NOMO-1 treated with DMSO at 0.1 percent for 48 hours (cell line): ENCODE measurements at regions not wholly inside any gene's neighbourhood (a gene's known extent, or its start where the extent isn't known, plus 50 kb on each side); places are given as distances from the start of the nearest gene placed in this dataset.
"Not testable (repeated sequence)": the region's sequence is repeated elsewhere in the genome, so short reads cannot be mapped to it uniquely, and the experiment has no call there.

Experiments used
- DNase-seq: peaks from one replicate; lab custom pipeline; 2025; ENCODE audit not compliant: unreplicated experiment; lab: John Stamatoyannopoulos, UW

- DNase-seq: no peak
Measured at GRCh38 chr18:45339810-45340550, 275.3 kb upstream of the SLC14A2 start.

GRCh38 chr18:45340884-45341283, 274.4 kb upstream of the SLC14A2 start:
- DNase-seq: no peak

DNA sequence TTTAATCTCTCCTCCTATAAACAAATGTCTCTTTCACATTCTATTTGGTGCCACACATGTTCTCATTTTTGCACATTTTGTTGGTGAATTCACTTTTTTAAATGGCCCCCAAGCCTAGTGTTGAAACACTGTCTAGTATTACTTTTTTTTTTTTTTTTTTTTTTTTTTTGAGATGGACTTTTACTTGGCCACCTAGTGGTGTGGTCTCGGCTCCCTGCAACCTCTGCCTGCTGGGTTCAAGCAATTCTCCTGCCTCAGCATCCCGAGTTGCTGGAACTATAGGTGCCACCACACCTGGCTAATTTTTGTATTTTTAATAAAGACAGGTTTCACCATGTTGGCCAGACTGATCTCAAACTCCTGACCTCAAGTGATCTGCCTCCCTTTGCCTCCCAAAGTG, 273.8 kb upstream of the SLC14A2 start:
- DNase-seq: no peak

- DNase-seq: no peak
Measured at GRCh38 chr18:45342166-45342565, 273.1 kb upstream of the SLC14A2 start.

DNA sequence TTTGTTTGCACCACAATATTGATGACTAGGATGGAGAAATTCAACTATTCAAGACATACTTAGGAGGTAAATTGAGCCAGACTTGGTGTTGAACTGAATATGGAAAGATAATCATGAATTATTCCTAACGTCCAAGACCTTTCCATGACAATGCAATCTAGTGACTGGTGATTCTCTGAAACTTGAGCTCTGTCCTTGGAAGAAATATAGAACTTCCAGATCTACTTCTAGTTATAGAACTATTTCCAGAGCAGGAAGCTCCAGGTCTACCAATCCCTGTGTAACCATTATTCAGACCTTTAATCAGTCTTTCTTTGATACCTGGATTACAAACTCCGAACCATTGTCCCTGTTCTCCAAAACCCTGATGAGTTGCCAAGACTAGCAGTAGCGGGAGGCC, 272.6 kb upstream of the SLC14A2 start:
- DNase-seq: no peak

GRCh38 chr18:45343365-45343764, 271.9 kb upstream of the SLC14A2 start:
- DNase-seq: no peak

DNA sequence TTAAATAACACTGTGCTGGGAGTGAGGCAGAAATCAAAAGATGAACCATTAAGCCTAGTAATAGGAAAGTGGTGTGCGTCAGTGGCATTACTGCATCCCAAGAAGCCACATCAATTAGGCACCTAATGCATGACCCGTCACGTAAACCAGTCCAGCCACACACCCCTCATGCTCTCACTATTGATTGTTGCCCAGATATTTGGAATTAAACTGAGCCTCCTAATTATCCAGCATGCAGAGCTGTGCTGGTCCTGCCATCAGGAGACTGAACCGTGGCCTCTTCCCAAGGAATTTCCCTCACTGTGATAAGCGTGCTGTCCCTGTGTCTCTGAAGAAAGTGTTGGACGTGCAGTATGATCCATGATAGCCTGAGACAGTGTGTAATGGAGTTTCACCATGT, 270.6 kb upstream of the SLC14A2 start:
- not testable (repeated sequence) for DNase-seq

GRCh38 chr18:45349019-45349418, 266.3 kb upstream of the SLC14A2 start:
- DNase-seq: no peak

- no peak for DNase-seq
Measured at GRCh38 chr18:45349467-45349866, 265.8 kb upstream of the SLC14A2 start.

DNA sequence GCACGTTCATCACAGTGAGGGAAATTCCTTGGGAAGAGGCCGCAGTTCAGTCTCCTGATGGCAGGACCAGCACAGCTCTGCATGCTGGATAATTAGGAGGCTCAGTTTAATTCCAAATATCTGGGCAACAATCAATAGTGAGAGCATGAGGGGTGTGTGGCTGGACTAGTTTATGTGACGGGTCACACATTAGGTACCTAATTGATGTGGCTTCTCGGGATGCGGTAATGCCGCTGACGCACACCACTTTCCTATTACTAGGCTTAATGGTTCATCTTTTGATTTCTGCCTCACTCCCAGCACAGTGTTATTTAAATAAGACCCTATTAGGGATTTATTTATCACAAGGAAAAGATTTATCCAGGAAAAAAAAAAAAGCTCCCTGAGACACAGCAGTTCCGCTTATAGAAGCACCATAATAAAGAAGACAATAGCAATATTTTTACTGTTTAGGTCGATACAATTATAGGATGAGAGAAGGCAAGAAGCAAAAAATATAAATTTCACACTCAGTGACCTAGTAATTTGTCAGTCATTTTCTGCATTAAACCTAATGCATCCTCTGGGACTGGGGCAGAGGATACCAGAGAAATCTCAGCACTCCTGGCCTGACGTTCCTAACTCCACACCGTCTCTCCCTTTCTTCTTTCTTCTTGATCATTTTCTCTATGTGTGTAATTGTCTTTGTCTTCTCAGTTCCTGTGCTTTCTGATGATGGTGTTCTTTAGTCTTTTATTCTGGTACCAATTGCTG, 264.7 kb upstream of the SLC14A2 start:
- no peak for DNase-seq

DNA sequence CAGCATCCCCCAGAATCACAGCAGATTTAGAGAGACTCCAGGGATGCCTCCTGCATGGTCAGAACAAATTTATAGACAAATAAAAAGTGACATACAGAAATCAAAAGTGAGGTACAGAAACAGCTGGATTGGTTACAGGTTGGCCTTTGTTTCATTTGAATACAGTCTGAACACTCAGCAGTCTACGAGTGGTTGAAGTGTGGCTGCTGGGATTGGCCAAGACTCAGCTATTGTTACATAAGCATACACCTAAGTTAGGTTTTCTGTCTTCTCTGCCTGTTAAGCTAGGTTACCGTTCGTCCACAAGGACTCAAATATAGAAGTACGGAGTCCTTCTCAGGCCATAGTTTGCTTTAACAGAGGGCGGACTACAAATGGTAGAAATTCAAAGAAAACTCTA, 262.4 kb upstream of the SLC14A2 start:
- no peak for DNase-seq

GRCh38 chr18:45353530-45353929, 261.7 kb upstream of the SLC14A2 start:
- no peak for DNase-seq

GRCh38 chr18:45355944-45356520, 259.2 kb upstream of the SLC14A2 start:
- no peak for DNase-seq

DNA sequence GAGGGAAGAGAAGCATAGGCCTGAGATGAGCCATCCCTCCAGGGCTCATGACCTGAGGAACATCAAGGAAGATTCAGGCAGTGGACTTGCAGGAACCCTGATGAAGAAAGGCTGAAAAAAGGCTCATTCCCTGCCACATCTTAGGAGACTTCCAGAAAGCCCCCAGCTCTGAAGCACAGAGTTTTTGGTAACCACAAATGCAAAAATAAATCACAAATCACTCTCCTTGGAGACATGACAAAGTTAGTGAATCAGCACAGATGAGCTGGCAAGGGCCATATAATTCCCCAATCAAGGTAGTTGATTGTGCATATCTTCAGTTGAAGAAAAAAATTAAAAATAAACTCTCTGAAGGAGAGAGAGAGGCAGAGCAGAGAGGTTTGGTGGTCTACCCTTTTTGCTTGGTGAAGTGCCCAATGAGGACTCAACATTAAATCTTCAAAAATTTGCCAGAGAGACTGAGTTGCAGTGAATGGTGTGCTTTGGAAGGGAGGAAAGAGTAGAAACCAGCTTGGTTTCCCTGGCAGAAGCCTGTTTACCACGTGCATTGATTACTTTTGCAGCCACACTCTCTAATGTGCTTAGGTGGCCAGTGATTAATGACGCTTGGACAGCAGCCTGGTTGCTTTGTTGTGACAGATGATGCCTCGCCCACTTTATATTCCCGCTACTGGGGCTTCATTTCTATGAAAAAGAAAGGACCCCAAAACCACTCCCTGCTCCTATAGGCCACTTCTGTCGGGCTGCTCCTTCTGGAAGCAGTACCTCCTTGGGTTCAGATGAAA, 257.4 kb upstream of the SLC14A2 start:
- DNase-seq: no peak

- no peak for DNase-seq
Measured at GRCh38 chr18:45359275-45360009, 255.8 kb upstream of the SLC14A2 start.

DNA sequence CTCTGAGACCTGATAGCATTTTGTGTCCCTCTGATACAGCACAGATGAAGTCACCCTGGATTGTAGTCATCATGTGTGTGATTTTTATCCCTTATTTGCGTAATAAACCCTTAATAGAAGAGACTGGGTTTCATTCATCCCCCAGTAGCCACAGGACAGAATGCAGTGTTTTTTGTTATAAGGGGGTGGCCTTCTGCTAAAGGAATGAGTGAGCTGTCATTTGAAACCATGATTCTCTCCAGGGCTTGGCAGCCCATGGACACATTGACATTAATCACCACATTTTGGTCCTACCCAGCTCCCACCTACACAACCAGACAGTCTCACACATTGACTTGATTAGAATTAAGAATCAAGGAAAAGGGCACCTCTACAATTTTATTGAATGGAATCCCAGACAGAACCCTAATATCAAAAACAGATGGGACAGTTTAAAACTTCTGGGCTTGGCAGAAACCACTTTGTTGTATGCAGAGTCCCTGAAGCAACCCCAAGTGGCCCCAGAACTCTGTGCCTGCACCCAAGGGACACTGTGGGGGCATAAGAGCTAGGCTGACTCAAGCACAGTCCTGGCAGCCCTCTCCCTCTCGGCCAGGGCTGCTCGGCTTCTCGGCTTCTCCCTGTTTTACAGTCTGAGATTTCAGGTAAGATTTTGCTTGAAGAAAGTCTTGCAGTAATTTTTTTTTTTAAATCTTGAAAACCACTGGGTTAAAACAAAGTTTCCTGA, 254.0 kb upstream of the SLC14A2 start:
- no peak for DNase-seq

DNA sequence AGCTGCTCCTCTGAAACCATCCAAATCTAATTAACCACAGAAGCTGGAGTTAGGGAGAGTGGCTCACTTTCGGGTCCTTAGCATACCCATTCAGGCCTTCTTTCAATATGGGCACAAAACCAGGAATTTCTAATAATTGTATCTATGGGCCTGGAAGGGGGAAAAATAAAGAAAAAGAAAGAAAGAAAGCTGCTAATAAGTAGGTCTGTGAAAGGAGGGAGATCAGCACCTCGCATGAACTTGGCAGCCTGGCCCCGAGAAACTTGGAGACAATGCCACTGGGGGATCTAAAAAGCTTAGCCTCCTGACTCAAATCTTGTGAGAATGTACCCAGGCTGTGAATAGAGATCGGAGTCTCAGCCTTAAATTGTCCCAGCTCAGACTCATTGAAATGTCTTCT, 252.1 kb upstream of the SLC14A2 start:
- no peak for DNase-seq

- no peak for DNase-seq
Measured at GRCh38 chr18:45365835-45366234, 249.4 kb upstream of the SLC14A2 start.

GRCh38 chr18:45370255-45371010, 244.8 kb upstream of the SLC14A2 start:
- no peak for DNase-seq
